ENCODE measurements at regions not wholly inside any gene's neighbourhood (a gene's known extent, or its start where the extent isn't known, plus 50 kb on each side); places are given as distances from the start of the nearest gene placed in this dataset.
"Not testable (repeated sequence)": the region's sequence is repeated elsewhere in the genome, so short reads cannot be mapped to it uniquely, and the experiment has no call there.

DNA sequence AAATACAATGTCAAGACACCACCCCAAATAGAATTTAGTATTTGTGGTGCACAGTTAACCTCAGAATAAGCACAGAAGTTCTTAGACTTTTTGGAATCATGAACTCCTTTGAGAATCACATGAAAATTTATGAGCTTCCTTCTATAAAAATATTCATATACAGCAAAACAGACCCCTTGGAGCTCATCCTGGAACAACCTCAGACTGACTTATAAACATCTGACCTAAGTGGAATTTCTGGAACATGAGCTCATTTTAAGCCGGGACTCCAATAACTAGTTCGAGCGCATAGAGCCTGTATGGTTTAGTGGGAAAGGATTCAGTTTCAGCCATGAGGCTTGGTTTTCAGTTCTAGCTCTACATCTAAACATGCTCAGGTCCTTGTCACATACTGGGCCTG, 192.3 kb downstream of the DEPDC1B start:
- Mint-ChIP-seq H3K4me3 (no peak overlapping the region), H3K27ac (no peak overlapping the region), H3K36me3 (ENCODE audit: low read depth) (no peaks in the 10 kb centered on the region), H3K27me3 (peaks cover 2% of the 10 kb centered on the region), H3K4me1 (no peaks in the 10 kb centered on the region), H3K9me3 (no peaks in the 10 kb centered on the region)
- intact Hi-C loops (cut with micrococcal nuclease), result no loop called here
- no peak for DNase-seq

DNA sequence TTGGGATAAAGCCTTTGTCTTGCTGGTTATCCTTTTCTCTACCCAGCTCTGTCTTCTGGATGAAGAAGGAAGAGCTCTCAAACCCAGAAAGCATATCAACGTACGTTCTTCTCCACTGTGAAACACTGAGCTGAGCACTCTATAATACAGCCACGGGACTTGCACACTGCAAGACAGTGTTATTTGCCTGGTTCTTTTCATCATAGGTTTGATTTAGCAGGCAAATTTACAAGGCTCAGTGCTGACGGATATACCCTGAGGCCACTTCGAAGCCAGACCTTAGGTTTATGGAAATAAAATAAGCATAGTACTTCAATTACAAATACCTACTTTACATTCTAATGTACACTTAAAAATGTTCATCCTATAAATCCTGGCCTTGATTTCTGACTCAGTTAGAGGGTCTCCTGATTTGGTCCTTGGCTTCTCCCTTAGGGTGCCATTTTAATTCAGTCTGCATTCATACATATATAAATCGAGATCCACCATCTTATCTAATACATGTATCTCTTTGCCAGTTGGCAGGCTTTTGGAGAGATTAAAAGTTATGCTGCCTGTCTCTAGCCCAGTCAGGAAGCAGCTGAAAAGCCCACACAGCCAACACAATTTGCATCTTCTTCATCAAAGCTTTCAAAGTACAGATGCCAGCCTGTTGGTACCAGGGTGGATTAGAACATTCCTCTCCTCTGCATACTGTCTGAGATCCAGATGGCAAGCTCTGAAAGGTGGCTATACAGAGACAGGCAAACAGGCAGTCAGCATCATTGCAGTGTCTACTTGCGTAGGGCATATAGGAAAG, 194.4 kb downstream of the DEPDC1B start:
- H3K4me3 Mint-ChIP-seq, result no peak overlapping the region
- H3K27me3 Mint-ChIP-seq, result no peaks in the 10 kb centered on the region
- no peaks in the 10 kb centered on the region for H3K9me3 Mint-ChIP-seq
- H3K27ac Mint-ChIP-seq, result no peak overlapping the region
- intact Hi-C loops (cut with micrococcal nuclease), result no loop called here
- no peaks in the 10 kb centered on the region for H3K4me1 Mint-ChIP-seq
- DNase-seq, result peak; percentile 36
- H3K36me3 Mint-ChIP-seq (ENCODE audit: low read depth), result no peaks in the 10 kb centered on the region

DNA sequence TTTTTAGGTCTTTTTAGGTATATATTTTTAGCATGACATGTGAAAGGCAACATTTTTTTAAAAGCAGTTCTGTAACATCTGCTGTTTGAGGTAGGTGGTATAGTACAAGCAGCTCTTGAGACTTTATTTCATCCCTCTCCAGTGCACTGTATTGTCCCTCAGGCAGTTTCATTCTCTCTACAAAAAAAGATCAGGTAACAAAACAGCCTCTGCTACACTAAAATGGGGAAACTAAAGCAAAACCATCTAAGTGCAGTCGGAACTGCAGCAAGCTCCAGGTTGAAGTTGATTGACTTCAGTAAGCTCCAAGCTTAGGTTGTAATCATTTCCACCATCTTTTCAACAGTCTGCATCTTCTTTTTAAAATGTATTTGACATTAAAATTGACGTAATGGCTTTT, 195.6 kb downstream of the DEPDC1B start:
- intact Hi-C loops (cut with micrococcal nuclease), result no loop called here
- no peak overlapping the region for H3K27ac Mint-ChIP-seq
- peak; percentile 29 for DNase-seq
- H3K4me3 Mint-ChIP-seq, result no peak overlapping the region
- no peaks in the 10 kb centered on the region for H3K27me3 Mint-ChIP-seq
- no peaks in the 10 kb centered on the region for H3K36me3 Mint-ChIP-seq (ENCODE audit: low read depth)
- no peaks in the 10 kb centered on the region for H3K9me3 Mint-ChIP-seq
- no peaks in the 10 kb centered on the region for H3K4me1 Mint-ChIP-seq

DNA sequence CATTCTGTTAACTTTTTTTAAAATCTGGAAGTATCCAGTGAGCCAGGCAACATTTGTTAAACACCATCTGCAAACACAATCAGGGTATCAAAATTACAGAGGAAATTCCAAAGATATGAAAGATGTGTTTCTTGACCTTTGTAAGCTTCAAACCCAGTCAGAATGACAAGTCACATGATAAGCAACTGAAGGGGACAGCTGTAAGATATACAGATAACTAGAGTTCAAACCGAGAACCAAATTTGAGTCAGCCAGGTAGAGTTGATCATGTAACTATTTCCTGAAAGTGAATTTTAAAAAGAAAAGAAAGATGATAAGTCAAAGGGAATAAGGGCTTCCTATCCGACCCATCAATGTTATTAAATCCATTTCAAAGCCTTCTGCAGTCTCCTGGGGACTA, 196.2 kb downstream of the DEPDC1B start:
- intact Hi-C loops (cut with micrococcal nuclease), result no loop called here
- DNase-seq, result peak; percentile 7
- H3K9me3 Mint-ChIP-seq, result no peaks in the 10 kb centered on the region
- no peak overlapping the region for H3K27ac Mint-ChIP-seq
- no peaks in the 10 kb centered on the region for H3K27me3 Mint-ChIP-seq
- no peaks in the 10 kb centered on the region for H3K36me3 Mint-ChIP-seq (ENCODE audit: low read depth)
- no peak overlapping the region for H3K4me3 Mint-ChIP-seq
- no peaks in the 10 kb centered on the region for H3K4me1 Mint-ChIP-seq

DNA sequence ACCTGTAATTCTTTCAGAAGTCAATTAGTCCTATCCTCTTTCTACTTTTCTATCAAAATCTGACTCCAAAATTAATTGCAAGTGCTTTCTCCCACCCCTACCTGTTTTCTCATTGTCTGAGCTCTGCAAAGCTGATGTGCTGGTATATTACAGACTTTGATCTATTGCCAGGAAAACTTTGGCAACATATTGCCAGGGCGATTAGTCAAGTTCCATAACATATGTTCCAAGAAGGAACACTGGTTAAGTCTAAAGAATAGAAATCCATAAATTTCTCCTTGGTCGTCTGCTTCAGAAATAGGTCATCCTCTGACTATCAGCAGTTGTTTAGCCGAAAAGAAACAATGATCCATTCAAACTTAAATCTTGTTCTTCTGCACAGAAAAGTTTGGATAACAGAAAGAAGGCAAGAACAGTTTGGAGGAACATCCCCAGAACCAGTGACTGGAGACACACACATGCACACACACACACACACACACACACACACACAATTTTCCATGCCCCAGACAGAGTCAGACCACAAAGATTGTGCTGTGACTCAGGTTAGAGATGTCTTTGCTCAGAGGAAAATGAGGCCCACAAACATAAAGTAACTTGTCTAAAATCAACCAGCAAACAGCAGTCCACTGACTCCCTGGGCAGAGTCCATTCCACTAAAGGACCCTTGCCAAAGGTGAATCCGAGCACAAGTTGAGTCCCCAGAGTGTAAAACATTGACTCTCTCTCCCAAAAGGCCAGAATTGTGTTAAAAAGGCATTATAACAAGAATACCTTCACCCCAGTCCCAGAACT, 202.1 kb downstream of the DEPDC1B start:
- H3K4me1 Mint-ChIP-seq, result no peaks in the 10 kb centered on the region
- H3K36me3 Mint-ChIP-seq (ENCODE audit: low read depth), result no peaks in the 10 kb centered on the region
- H3K9me3 Mint-ChIP-seq, result no peaks in the 10 kb centered on the region
- H3K27me3 Mint-ChIP-seq, result no peaks in the 10 kb centered on the region
- H3K4me3 Mint-ChIP-seq, result no peak overlapping the region
- DNase-seq, result no peak
- no peak overlapping the region for H3K27ac Mint-ChIP-seq
- intact Hi-C loops (cut with micrococcal nuclease), result no loop called here

DNA sequence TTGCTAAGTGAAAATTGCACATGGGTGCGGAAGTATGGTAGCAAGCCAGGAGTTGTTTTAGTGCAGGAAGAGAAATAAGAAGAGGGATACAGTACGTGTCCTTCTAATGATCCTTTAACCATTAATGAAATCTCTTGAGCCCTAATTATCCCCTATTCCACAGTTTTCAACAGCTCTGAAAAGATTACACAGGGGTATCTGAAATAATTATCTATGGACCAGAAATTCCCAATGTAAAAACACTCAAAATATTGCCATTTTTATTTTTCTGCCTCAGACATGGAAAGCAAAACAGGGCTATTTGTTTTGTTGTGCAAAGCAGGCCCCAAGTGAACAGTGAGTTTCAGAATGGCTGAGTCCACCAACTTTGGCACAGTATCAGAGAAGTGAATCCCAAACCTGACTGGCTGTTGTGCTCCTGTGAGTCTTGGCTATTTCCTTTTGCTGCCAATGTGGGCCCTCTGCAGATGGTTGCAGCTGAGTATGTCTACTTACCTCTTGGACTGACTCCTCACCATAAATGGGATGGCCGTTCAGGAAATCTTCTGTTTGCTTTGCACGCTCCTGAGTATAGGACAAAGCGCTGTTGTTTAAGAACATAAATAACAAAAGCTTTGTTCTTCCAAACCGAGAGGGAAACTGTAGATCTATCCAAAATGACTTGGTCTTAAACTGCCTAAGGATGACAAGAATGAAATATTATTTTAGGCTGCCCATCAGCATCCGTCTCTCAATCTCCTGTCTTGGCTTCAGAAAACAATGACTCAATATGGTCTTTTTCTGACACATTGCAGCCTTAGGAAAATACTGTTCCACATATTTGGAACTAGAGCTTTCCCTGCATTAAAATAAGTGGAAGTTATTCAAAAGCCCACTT, 204.1 kb downstream of the DEPDC1B start:
- H3K36me3 Mint-ChIP-seq (ENCODE audit: low read depth), result no peaks in the 10 kb centered on the region
- H3K27ac Mint-ChIP-seq, result no peak overlapping the region
- intact Hi-C loops (cut with micrococcal nuclease), result no loop called here
- no peak overlapping the region for H3K4me3 Mint-ChIP-seq
- H3K9me3 Mint-ChIP-seq, result no peaks in the 10 kb centered on the region
- H3K27me3 Mint-ChIP-seq, result no peaks in the 10 kb centered on the region
- no peaks in the 10 kb centered on the region for H3K4me1 Mint-ChIP-seq
- no peak for DNase-seq

DNA sequence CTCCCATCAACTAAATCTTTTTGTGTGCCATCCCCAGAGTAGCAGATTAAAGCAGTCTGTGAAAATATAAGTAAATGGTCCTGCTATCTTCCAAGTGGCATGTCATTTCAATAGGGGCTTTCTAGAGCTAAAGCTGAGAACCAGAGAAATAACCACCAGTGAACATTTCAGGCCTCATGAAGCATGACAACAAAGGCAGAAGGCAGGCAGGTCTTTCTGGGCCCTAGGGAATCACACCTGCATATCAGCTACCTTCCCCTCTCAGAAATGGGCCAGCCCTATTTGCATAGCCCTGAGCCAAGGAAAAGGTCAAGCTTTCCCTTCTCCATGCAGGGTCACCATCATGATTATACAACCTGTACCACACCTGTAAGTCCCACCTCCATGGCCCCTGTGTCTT, 205.3 kb downstream of the DEPDC1B start:
- H3K36me3 Mint-ChIP-seq (ENCODE audit: low read depth), result no peaks in the 10 kb centered on the region
- H3K27me3 Mint-ChIP-seq, result no peaks in the 10 kb centered on the region
- intact Hi-C loops (cut with micrococcal nuclease), result no loop called here
- H3K27ac Mint-ChIP-seq, result no peak overlapping the region
- no peaks in the 10 kb centered on the region for H3K4me1 Mint-ChIP-seq
- no peak overlapping the region for H3K4me3 Mint-ChIP-seq
- no peak for DNase-seq
- no peaks in the 10 kb centered on the region for H3K9me3 Mint-ChIP-seq

DNA sequence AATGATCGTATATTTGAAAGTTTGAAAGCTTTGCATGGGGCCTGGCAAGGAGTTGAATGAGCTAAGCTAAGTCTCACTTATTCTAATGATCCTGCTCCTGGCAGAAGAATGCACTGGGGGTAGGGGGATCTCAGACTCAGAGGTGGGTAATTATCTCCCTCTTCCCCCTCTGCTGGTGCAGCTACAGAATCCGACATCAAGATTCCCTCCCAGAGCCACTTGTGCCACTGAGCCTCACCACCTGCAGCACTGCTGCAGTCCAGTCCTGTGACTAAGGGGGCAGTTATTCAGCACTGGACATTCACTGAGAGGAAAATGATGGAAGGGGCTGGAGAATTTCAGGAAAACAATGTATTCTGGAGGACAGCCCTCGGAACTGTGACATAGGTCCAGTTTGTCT, 205.8 kb downstream of the DEPDC1B start:
- H3K27me3 Mint-ChIP-seq, result no peaks in the 10 kb centered on the region
- intact Hi-C loops (cut with micrococcal nuclease), result no loop called here
- H3K36me3 Mint-ChIP-seq (ENCODE audit: low read depth), result no peaks in the 10 kb centered on the region
- H3K27ac Mint-ChIP-seq, result no peak overlapping the region
- H3K4me3 Mint-ChIP-seq, result no peak overlapping the region
- no peaks in the 10 kb centered on the region for H3K9me3 Mint-ChIP-seq
- no peaks in the 10 kb centered on the region for H3K4me1 Mint-ChIP-seq
- DNase-seq, result no peak

DNA sequence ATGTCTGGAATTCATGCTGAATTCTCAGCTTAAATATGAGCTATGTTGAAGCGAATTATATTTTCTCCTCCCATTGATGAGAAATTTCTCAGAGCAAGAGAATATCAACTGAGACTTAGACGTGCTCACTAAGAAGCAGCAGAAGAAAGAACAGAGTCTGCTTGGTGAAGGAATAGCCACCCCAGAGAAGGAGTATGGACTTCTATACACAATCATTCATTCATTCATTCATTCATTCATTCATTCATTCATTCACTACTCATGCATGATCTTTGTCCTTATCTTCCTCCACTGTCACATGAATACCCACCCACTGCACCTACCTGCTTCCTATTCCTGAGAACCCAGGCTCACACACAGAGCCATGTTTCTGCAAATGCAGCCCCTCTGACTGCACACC, 206.6 kb downstream of the DEPDC1B start:
- H3K27ac Mint-ChIP-seq, result no peak overlapping the region

DNA sequence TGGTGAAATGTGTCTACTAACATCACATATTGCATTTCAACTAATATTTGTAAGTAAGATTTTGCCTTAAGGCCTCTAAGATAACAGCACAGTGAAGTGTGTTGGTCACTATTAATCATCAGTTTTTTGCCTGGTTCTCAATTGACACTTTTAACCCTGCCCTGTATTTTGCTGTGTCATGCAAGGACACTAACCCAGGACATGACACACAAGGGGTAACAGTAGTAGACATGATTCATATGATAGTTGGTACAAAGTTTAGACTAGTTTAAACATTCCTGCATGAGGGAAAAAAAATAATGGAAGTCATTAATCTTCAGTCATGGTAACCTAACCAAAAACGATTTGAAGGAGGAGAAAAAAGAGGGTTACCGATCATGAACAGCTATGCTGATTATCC, 207.0 kb downstream of the DEPDC1B start:
- no peak overlapping the region for H3K27ac Mint-ChIP-seq
- H3K27me3 Mint-ChIP-seq, result no peaks in the 10 kb centered on the region
- no peaks in the 10 kb centered on the region for H3K9me3 Mint-ChIP-seq
- no peaks in the 10 kb centered on the region for H3K36me3 Mint-ChIP-seq (ENCODE audit: low read depth)
- H3K4me3 Mint-ChIP-seq, result no peak overlapping the region
- intact Hi-C loops (cut with micrococcal nuclease), result no loop called here
- H3K4me1 Mint-ChIP-seq, result no peaks in the 10 kb centered on the region
- no peak for DNase-seq

More for the DNA sequence above, 206.6 kb downstream of the DEPDC1B start:
- DNase-seq, result no peak
- no peaks in the 10 kb centered on the region for H3K4me1 Mint-ChIP-seq
- no peaks in the 10 kb centered on the region for H3K9me3 Mint-ChIP-seq
- no peak overlapping the region for H3K4me3 Mint-ChIP-seq
- intact Hi-C loops (cut with micrococcal nuclease), result no loop called here
- no peaks in the 10 kb centered on the region for H3K27me3 Mint-ChIP-seq
- H3K36me3 Mint-ChIP-seq (ENCODE audit: low read depth), result no peaks in the 10 kb centered on the region

DNA sequence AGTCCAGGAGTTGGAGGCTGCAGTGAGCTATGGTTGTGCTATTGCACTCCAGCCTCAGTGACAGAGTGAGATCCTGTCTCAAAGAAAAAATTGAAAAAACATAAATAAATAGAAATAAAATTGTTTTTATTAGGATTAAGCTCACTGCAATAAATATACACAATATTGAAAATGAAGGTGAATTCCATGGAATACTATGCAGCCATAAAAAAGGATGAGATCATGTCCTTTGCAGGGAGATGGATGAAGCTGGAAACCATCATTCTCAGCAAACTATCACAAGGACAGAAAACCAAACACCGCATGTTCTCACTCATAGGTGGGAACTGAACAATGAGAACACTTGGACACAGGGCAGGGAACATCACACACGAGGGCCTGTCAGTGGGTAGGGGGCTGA, 207.6 kb downstream of the DEPDC1B start:
- intact Hi-C loops (cut with micrococcal nuclease); H3K4me1 Mint-ChIP-seq; H3K36me3 Mint-ChIP-seq (ENCODE audit: low read depth); H3K27ac Mint-ChIP-seq; H3K27me3 Mint-ChIP-seq; H3K9me3 Mint-ChIP-seq; H3K4me3 Mint-ChIP-seq; DNase-seq: not testable (repeated sequence)

DNA sequence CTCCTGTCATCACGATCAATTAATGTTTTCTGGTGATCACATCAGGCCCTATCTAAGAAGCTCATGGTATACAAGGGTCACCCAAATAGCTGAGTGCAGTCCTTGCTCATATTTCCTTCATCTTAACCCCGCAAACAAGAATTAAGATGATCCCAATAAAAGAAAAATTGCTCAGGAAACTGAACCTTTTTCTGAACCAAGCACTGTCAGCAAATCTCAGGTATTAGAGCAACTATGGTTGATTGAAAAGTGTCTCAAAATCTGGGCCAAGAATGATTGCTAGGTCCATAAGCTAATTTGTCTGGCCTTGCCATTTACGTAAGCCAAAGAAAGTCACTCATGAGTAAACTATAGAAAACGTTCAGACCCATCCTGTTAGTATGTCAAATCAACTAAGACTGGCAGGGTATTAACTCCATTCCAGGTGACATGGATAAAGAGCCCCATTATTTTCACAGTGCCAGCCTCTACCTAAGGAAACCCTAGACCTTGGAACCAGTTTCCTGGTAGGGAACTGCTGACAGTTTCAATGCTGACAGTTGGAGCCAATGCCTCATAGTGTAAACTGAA, 209.3 kb downstream of the DEPDC1B start:
- intact Hi-C loops (cut with micrococcal nuclease), result no loop called here
- no peak overlapping the region for H3K27ac Mint-ChIP-seq
- DNase-seq, result no peak
- no peaks in the 10 kb centered on the region for H3K9me3 Mint-ChIP-seq
- H3K36me3 Mint-ChIP-seq (ENCODE audit: low read depth), result no peaks in the 10 kb centered on the region
- H3K27me3 Mint-ChIP-seq, result no peaks in the 10 kb centered on the region
- H3K4me3 Mint-ChIP-seq, result no peak overlapping the region
- no peaks in the 10 kb centered on the region for H3K4me1 Mint-ChIP-seq

DNA sequence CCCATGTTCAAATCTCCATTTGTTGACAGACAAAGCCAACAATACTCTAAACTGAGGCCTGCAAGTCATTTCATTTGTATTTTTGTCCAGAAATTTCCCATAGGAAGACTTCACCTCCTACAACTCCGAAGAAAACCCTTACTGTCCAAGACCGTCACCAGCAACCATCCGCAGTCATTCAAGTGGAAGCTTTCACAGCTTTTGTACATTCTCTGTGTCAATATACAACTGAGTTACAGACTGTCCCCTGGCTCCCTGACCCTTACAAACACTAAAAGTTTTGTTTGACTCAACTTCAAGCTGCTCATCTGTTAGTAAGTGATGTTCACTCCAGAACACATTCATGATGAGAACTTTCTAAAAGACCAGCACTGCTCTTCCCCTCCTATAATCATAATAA, 210.1 kb downstream of the DEPDC1B start:
- Mint-ChIP-seq H3K4me1 (no peaks in the 10 kb centered on the region), H3K9me3 (no peaks in the 10 kb centered on the region), H3K36me3 (ENCODE audit: low read depth) (no peaks in the 10 kb centered on the region), H3K27ac (no peak overlapping the region), H3K27me3 (no peaks in the 10 kb centered on the region), H3K4me3 (no peak overlapping the region)
- DNase-seq, result no peak
- intact Hi-C loops (cut with micrococcal nuclease), result no loop called here

DNA sequence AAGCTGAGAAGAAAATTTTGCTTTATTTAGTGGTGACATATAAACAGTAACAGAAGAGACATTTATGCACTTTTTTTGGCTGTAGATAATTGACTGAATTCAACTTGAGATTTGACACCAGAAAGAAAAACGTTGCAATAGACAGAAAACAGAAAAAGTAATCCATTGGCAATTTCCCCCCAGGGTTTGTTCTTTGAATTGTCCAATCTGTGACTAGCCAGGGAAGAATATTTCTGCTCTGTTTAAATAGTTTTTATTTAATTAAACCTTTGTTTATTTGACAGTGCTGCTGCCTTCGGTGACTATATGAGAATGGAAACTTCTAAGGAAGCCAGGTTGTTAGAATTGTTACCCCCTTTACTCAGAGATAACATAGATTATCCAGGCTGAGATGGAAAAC, 210.6 kb downstream of the DEPDC1B start:
- Mint-ChIP-seq H3K27ac (no peak overlapping the region), H3K4me3 (no peak overlapping the region), H3K27me3 (no peaks in the 10 kb centered on the region), H3K9me3 (no peaks in the 10 kb centered on the region), H3K36me3 (ENCODE audit: low read depth) (no peaks in the 10 kb centered on the region), H3K4me1 (no peaks in the 10 kb centered on the region)
- no peak for DNase-seq
- intact Hi-C loops (cut with micrococcal nuclease), result no loop called here

Measured in activated CD4-positive, alpha-beta T cell treated with anti-CD3 and anti-CD28 coated beads, Interleukin-2, amount 10 ng/mL, durations not matched to agents 24 days and 14 days (primary cell).